ENCODE measurements at regions not wholly inside any gene's neighbourhood (a gene's known extent, or its start where the extent isn't known, plus 50 kb on each side); places are given as distances from the start of the nearest gene placed in this dataset.
A peak's percentile ranks its signal among the peaks of the same experiment; 100 is the strongest.
"Not testable (repeated sequence)": the region's sequence is repeated elsewhere in the genome, so short reads cannot be mapped to it uniquely, and the experiment has no call there.

- TF ChIP-seq CTCF (IDR thresholded peaks at IDR 0.05; ENCODE audit: insufficient read depth, low read length, severe bottlenecking), result no peak
- Histone ChIP-seq H3K4me3 (ENCODE audit: low read depth, low read length) (no peak overlapping the region), H3K27me3 (ENCODE audit: control insufficient read depth, insufficient read depth, low read length) (no peaks in the 10 kb centered on the region), H3K36me3 (ENCODE audit: control insufficient read depth, insufficient read depth, low read length) (no peaks in the 10 kb centered on the region)
- DNase-seq (ENCODE audit: low read depth) (no peak), FAIRE-seq (no peak)
These were observed 363.3 kb upstream of the F9 start for GRCh38 chrX:139167282-139167681.

GRCh38 chrX:139158256-139158655, 372.3 kb upstream of the F9 start:
- DNase-seq (ENCODE audit: low read depth) (peak; percentile 13), FAIRE-seq (no peak)
- H3K27me3 ChIP-seq (ENCODE audit: control insufficient read depth, insufficient read depth, low read length), result no peaks in the 10 kb centered on the region
- H3K4me3 ChIP-seq (ENCODE audit: low read depth, low read length), result no peak overlapping the region
- TF ChIP-seq CTCF (IDR thresholded peaks at IDR 0.05; ENCODE audit: insufficient read depth, low read length, severe bottlenecking), result no peak
- no peaks in the 10 kb centered on the region for H3K36me3 ChIP-seq (ENCODE audit: control insufficient read depth, insufficient read depth, low read length)

GRCh38 chrX:139156356-139156755, 374.2 kb upstream of the F9 start:
- H3K36me3 ChIP-seq (ENCODE audit: control insufficient read depth, insufficient read depth, low read length), result no peaks in the 10 kb centered on the region
- no peak for TF ChIP-seq CTCF (IDR thresholded peaks at IDR 0.05; ENCODE audit: insufficient read depth, low read length, severe bottlenecking)
- no peak for FAIRE-seq
- no peak overlapping the region for H3K4me3 ChIP-seq (ENCODE audit: low read depth, low read length)
- H3K27me3 ChIP-seq (ENCODE audit: control insufficient read depth, insufficient read depth, low read length), result no peaks in the 10 kb centered on the region
- DNase-seq (ENCODE audit: low read depth), result no peak

- FAIRE-seq; DNase-seq (ENCODE audit: low read depth); H3K27me3 ChIP-seq (ENCODE audit: control insufficient read depth, insufficient read depth, low read length); H3K4me3 ChIP-seq (ENCODE audit: low read depth, low read length); H3K36me3 ChIP-seq (ENCODE audit: control insufficient read depth, insufficient read depth, low read length): not testable (repeated sequence)
These were observed 383.9 kb upstream of the F9 start for GRCh38 chrX:139146625-139147024.

GRCh38 chrX:139141370-139141769, 389.2 kb upstream of the F9 start:
- FAIRE-seq (no peak), DNase-seq (ENCODE audit: low read depth) (no peak)
- Histone ChIP-seq H3K4me3 (ENCODE audit: low read depth, low read length) (no peak overlapping the region), H3K36me3 (ENCODE audit: control insufficient read depth, insufficient read depth, low read length) (no peaks in the 10 kb centered on the region), H3K27me3 (ENCODE audit: control insufficient read depth, insufficient read depth, low read length) (no peaks in the 10 kb centered on the region)
- TF ChIP-seq CTCF (IDR thresholded peaks at IDR 0.05; ENCODE audit: insufficient read depth, low read length, severe bottlenecking), result no peak

- FAIRE-seq, result no peak
- TF ChIP-seq CTCF (IDR thresholded peaks at IDR 0.05; ENCODE audit: insufficient read depth, low read length, severe bottlenecking), result no peak
These were observed 396.2 kb upstream of the F9 start for GRCh38 chrX:139134316-139134715.

More at GRCh38 chrX:139134316-139134715, 396.2 kb upstream of the F9 start:
- DNase-seq (ENCODE audit: low read depth), result no peak
- H3K27me3 ChIP-seq (ENCODE audit: control insufficient read depth, insufficient read depth, low read length), result no peaks in the 10 kb centered on the region
- H3K4me3 ChIP-seq (ENCODE audit: low read depth, low read length), result no peak overlapping the region
- H3K36me3 ChIP-seq (ENCODE audit: control insufficient read depth, insufficient read depth, low read length), result no peaks in the 10 kb centered on the region

Measured in bronchial epithelial cell (primary cell).